K562 (cell line): ENCODE measurements at regions not wholly inside any gene's neighbourhood (a gene's known extent, or its start where the extent isn't known, plus 50 kb on each side); places are given as distances from the start of the nearest gene placed in this dataset.

Experiments
- CTCF ChIP-seq, 3 experiments: IDR thresholded peaks in 2 of 3; conservative IDR thresholded peaks in 1 of 3; 2 replicates each; pipeline ENCODE4 v1.5.1; 2011 to 2012; ENCODE audit warnings: low read length in 3 of 3, mild to moderate bottlenecking in 3 of 3, control low read depth in 2 of 3, improper control_type of control experiment in 1 of 3, inconsistent platforms in 1 of 3, low read depth in 1 of 3, mixed read lengths in 1 of 3, moderate library complexity in 1 of 3; ENCODE audit not compliant: insufficient read depth in 2 of 3
- DDX20 ChIP-seq: fragments of 450-650 bp; IDR thresholded peaks from 2 replicates; pipeline ENCODE4 v1.6.1; 2016; ENCODE audit warnings: missing genetic modification characterization, low read depth, mild to moderate bottlenecking, missing compliant biosample characterization, moderate library complexity
- KLF6 ChIP-seq: fragments of 250-450 bp; sonication (Bioruptor Pico); IDR thresholded peaks from 2 replicates; pipeline ENCODE4 v1.4.0; 2020; ENCODE audit warnings: mild to moderate bottlenecking, moderate library complexity, borderline replicate concordance
- MAZ ChIP-seq, 2 experiments: fragments of 450-650 bp in 1 of 2; sonication (generic) in 1 of 2; formaldehyde crosslinking; IDR thresholded peaks in 1 of 2; conservative IDR thresholded peaks in 1 of 2; 2 replicates each; pipeline versions ENCODE4 v1.4.0 to v1.5.0; 2020; ENCODE audit warnings: mild to moderate bottlenecking in 1 of 2, missing genetic modification reagents in 1 of 2
- MECOM ChIP-seq: fragments of 250-450 bp; sonication (Bioruptor Pico); IDR thresholded peaks from 2 replicates; pipeline ENCODE4 v1.8.0; 2022; ENCODE audit warnings: inconsistent platforms
- MXI1 ChIP-seq: IDR thresholded peaks from 2 replicates; pipeline ENCODE4 v1.6.1; 2011; ENCODE audit warnings: low read depth, mild to moderate bottlenecking, improper control_type of control experiment, low read length
- NFYB ChIP-seq: IDR thresholded peaks from 2 replicates; pipeline ENCODE4 v1.6.1; 2011; ENCODE audit warnings: mild to moderate bottlenecking, moderate library complexity; ENCODE audit not compliant: insufficient read length; ENCODE audit errors: extremely low read depth
- SP1 ChIP-seq: sonication (generic); formaldehyde crosslinking; IDR thresholded peaks from 2 replicates; pipeline ENCODE4 v1.8.1; 2022; ENCODE audit warnings: mild to moderate bottlenecking, missing genetic modification reagents
- TAF1 ChIP-seq: IDR thresholded peaks from 2 replicates; pipeline ENCODE4 v1.6.1; 2011; ENCODE audit warnings: mild to moderate bottlenecking, low read length, moderate library complexity; ENCODE audit not compliant: insufficient read depth, control insufficient read depth, severe bottlenecking; ENCODE audit errors: extremely low read depth
- ZNF76 ChIP-seq: fragments of 250-450 bp; sonication (Bioruptor Pico); IDR thresholded peaks from 2 replicates; pipeline ENCODE4 v1.4.0; 2020; ENCODE audit warnings: mild to moderate bottlenecking, moderate library complexity, borderline replicate concordance

- TF ChIP-seq MAZ (CRISPR knock-in tag; conservative IDR thresholded peaks at IDR 0.05 in 1 of 2, IDR thresholded peaks at IDR 0.05 in 1 of 2) (no peak), CTCF (IDR thresholded peaks at IDR 0.05 in 2 of 3, conservative IDR thresholded peaks at IDR 0.05 in 1 of 3; ENCODE audit: insufficient read depth in 2 of 3, low read depth in 1 of 3, low read length in 3 of 3) (no peak), NFYB (no peak), ZNF76 (CRISPR knock-in tag) (no peak), KLF6 (CRISPR knock-in tag) (no peak), MECOM (CRISPR knock-in tag) (no peak), TAF1 (no peak), MXI1 (no peak), SP1 (no peak), DDX20 (tag) (no peak)
These were observed 309.9 kb downstream of the VRK1 start for GRCh38 chr14:97107080-97107479.
